ELF-1 (cell line): ENCODE measurements at regions not wholly inside any gene's neighbourhood (a gene's known extent, or its start where the extent isn't known, plus 50 kb on each side); places are given as distances from the start of the nearest gene placed in this dataset.

Source experiments
- DNase-seq: peaks from one replicate; pipeline ENCODE4 v3.0.0-alpha.2; 2016; ENCODE audit warnings: low read depth, low spot score

DNA sequence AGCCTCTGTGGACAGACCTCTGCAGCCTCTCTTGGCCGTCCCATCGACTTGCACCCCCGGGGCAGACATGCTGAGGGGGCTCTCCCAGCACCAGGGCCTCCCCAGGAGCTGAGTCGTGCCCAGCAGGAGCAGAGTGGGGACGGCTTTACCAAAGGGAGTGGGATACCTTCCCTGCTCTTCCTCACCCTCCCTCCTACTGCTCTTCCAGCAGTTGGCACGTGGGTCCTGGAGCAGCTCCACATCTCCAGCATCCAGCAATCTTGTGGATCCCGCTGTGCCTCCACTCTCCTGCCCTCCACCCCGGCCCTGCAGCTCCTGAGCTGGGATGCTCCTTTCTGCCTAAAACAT is 854.0 kb downstream of the BRD1 start:
- no peak for DNase-seq

DNA sequence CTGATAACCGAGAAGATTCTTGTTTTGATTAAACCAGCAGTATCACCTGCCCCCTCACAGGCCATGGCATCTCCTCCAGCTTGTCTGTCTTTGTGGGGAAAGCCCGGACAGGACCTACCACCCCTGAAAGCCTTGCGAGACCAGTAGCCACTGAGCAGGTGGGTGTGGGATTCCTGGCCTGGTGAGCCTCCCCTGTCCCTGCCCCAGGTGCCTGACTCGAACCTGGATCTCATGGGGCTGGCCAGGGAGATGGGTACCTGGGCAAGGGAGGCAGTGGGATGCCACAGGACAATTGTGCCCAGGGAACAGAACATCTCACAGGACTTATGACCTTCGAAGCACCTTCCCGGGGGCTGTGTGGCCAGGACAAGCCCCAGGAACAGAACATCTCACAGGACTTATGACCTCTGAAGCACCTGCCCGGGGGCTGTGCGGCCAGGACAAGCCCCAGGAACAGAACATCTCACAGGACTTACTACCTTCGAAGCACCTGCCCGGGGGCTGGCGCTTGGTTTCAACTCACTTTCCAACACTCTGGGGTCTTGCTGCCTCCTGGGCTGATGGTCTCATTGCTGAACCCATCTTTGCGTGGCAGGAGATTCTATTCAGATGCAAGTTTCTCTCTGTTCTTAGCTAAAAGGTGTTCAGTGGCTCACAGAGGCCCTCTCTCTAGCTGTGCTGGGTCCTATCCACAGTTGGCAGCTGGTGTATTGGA is 854.5 kb downstream of the BRD1 start:
- no peak for DNase-seq

DNA sequence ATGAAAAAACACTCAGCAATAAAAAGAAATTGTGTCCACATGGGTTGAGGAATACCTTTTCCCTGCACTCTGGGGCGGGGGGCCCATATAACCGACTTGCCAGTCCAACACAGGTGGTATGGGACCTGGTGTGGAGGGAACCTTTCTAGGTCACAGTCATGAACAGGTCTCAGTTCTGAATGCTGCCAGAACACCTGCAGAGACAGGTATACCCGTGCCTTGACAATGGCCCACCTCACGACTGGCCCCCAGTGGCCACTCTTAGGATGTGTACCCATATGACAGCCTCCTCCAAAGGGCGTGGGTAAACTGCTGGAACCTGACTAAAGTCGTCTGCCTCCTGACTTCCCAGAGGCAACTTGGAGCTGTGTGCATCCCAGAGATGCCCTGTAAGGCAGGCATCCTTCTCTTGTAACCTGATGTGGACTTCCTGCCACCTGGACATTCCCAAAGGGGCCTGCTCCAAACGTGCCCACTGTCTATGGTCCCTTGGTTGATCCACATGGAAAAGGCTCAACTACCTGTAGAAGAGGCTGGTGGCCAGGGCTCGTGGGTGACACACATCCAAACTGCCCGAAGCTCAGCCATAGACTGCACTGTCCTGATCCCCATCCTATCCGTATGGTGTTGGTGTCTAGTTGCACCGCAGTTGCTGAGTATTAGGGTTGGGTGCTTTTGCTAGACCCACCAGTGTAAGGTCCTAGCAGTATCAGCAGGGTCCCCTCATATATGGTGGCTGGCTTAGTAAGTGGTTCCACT is 859.3 kb downstream of the BRD1 start:
- DNase-seq = peak; percentile 48

DNA sequence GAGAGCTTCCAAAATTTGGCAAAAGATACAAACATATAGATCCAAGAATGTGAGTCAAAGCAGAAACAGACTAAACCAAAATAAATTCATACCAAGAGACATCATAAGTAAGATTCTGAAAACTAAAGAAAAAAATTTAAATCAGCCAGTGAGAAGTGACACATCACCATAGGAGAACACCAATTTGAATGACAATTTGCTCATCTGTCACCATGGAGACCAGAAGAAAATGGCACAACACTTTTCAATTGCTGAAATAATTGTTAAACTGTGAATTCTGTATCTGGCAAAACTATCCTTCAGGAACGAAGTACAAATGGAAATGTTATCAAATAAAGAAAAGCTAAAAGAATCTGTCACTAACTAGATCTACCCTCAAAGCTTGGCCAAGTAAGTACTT is 864.3 kb downstream of the BRD1 start:
- DNase-seq = no peak

DNA sequence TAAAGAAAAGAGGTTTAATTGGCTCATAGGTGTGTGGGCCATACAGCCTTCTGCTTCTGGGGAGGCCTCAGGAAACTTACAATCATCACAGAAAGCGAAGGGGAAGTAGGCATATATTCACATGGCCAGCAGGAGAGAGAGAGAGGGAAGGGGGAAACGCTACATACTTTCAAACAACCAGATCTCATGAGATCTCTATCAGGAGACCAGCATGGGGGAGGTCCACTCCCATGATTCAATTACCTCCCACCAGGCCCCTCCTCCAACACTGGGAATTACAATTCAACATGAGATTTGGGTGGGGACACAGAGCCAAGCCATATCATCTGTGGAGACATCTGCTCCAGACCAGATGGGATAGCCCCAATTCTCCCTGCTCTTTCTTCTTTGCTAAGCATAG is 866.0 kb downstream of the BRD1 start:
- DNase-seq = no peak

DNA sequence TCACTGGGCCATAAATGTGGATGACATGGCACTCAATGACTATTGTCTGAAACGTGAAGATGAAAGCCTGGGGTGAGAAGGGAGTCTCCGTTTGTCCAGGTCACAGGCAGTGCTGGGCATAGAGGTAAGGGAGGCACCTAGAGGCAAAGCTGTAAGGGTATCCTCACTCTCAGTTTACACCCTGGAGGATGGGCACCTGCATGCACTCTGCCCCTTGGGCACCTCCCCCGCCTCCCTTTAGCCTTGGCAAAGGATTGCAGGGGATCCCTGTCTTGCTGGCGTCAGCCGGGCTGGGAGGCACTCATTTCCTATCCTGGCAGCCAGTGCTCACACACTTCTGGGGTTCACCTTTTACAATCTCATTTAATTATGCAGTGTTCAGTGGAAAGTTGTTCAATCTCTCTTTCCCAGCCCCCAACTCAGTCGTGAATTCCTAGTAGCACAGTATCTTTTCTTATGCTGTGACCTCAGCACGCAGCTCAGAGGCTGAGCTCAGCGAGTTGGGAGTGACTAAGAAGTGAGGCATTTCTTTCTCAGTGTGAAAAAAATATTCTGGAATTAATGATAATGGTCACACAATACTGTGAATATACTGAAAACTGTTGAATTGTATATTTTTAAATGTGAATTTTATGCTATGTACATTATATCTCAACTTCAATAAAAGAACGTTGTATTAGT is 866.6 kb downstream of the BRD1 start:
- no peak for DNase-seq

DNA sequence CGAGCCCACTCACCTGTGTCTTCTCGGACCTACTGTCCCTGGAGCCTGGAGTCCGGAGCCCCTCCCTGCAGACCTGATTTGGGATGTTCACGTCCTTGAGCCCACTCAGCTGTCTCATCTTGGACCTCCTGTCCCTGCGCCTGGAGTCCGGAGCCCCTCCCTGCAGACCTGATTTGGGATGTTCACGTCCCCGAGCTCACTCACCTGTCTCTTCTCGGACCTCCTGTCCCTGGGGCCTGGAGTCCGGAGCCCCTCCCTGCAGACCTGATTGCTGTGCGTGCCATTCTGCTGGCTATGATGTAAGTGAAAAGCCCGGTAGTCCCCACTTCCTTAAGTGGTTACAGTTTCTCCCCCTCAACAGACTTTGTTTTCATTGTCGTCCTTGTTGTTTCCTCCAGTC is 867.1 kb downstream of the BRD1 start:
- DNase-seq = no peak

DNA sequence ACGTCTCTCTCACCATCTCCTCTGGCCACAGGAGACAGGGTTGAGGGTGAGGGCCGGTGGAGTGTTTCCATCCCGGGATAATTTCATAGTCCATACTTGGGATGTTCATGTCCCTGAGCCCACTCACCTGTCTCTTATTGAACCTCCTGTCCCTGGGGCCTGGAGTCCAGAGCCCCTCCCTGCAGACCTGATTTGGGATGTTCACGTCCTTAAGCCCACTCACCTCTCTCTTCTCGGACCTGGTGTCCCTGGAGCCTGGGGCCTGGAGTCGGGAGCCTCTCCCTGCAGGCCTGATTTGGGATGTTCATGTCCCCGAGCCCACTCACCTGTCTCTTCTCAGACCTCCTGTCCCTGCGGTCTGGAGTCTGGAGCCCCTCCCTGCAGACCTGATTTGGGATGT is 868.2 kb downstream of the BRD1 start:
- no peak for DNase-seq

DNA sequence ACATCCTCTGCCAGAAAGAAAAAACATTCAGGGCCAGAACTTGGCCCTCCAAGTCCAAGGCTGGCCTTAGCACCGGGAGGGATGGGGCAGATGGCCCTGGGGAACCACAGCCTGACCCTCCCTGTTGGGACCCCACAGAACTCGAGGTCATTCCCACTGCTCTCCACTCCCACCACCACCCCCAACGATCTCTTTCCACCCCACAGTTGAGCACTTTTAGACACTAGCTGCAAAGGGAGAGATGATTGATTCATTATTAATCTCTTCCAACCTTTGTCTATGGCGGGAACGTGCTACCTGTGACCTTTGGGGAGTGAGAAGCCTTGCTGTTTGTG is 869.7 kb downstream of the BRD1 start:
- DNase-seq = no peak

DNA sequence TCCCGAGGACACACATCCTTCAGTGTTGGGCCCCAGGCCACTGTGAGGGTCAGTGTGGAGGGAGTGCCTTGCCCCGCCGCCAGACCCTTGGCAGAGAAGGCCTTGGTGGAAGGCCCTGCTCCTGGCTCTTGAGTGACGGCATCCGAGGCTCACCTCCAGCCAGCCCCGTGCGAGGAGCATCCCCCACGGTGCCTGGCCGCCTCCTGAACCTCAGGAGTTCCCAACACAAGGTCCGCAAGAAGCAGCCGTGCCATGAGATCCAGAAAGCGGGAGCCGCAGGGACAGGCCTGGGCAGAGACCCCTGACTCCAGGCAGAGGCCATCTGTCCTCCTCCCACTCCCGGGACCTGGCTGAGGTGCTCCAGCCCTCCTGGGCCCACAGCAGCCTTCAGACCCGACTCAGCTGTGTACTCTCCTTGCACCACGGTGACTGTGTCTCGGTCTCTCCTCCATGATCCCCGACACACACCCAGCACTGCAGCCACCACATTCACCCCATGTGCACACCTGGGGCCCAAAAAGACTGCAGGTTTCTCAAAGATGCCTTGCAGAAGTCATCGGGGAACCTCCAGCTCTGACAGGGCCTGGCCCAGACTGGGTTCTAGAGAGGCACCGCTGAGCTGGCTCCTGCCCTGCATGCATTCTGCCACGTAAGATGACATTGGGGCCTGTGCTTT is 870.2 kb downstream of the BRD1 start:
- DNase-seq = no peak

DNA sequence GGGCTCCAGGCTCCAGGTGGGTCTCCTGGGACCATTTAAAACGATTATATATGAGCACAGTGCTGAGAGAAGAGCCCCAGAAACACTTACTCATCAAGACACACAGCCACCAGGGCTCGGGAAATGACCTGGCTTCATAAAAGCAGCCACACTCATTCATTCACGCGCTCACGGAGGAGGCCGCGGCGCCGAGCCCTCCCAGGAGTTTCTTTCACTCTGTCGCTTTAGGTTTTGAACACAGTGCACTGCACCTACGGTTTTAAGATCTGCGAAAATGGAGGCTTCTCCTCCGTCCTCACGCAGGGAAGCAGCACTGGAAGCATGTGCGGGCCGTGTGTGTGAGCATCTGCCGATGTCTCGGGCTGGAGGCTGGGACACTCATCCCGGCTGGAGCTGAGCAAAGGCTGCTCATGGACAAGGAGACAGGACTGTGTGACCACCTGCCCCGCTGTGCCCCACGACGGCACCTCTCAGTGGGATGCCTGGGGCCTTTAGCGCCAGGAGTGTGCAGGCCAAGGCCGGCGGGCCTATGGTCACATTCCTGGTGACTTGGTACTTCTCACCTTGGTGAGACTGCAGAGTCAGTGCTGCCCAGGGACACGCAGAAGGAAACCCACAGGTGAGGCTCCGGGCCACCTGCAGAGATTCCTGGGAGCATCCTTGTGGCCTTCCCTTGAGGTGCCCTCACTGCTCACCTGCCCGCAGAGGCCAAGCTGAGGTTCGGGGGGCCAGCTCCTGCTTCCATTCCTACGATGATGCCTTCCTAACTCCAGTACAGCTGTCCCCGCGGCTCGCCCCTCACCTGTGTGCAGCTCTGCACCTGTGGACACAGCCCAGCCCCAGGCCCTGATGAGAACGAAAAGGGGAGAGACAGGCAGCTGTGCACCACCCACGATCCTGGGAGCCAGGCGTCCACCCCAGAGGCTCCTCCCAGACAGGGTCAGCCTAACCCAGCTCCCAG is 872.0 kb downstream of the BRD1 start:
- no peak for DNase-seq

DNA sequence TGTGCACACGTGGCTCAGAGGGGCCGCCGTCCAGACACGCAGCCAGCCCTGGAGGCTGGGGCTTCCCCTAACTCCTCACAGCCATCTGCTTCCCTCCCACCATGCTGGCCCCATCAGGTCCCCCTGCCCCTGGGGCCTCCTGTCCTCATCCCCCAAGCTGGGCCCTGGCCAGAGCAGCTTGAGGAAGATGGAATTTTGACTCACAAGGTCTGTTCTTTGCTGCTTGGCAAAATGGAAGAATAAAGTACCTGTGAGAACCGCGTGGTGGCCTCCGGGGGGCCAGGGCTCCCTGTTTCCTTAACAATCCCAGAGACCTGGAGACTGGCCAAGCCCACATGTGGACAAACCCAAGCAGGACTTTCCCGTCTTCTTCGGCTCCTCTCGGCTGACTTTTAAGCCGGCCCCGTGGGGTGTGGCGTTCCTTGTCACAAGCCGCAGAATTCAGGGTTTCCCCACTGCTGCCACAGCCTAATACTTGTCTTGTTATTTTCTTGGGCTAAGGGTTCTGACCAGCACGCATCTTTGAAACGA is 872.8 kb downstream of the BRD1 start:
- no peak for DNase-seq

DNA sequence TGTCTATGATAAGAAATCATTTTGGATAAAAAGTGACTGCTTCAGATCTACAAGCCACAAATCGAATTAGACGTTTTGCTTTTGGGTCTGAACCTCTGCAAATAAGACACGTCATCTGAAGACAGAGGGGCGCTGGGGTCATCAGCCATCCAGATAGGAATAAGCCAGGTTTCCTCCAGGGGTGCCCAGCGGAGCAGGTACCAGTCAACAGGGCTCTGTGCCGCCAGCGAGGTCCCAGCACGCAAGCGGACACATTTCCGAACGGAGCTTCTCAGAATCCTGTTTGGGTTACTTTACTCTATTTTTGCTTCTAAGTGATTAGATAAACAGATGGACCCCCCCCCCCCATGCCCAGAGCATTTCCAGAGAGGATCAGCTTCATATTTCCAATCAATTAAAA is 873.8 kb downstream of the BRD1 start:
- no peak for DNase-seq

DNA sequence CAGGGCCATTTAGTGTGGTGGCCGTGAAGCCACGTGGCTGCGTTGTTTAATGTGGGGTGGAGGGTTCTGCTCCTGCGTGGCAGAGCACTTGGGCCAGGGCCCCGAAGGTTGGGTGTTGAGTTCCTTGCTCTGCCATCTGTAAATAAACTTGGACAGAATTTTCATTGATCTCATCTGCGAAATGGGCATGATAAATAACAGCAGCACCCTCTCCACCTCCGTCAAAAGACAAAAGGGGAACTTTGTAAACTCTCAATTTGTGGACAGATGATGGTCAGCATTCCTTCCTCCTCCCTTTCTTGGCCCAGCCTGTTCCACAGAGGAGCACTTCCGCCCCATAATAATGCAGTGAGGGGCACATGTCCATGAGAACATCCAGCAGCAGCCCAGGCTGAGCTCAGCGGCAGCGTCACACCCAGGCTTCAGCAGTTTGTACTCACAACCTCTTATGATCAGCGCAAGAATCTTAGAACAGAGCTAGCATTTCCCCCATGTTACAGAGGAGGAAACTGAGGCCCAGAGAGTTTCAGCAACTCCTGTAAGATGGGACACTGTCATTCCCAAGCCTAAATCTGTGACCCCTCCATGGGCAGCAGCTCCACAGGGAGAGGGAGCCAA is 874.5 kb downstream of the BRD1 start:
- no peak for DNase-seq

DNA sequence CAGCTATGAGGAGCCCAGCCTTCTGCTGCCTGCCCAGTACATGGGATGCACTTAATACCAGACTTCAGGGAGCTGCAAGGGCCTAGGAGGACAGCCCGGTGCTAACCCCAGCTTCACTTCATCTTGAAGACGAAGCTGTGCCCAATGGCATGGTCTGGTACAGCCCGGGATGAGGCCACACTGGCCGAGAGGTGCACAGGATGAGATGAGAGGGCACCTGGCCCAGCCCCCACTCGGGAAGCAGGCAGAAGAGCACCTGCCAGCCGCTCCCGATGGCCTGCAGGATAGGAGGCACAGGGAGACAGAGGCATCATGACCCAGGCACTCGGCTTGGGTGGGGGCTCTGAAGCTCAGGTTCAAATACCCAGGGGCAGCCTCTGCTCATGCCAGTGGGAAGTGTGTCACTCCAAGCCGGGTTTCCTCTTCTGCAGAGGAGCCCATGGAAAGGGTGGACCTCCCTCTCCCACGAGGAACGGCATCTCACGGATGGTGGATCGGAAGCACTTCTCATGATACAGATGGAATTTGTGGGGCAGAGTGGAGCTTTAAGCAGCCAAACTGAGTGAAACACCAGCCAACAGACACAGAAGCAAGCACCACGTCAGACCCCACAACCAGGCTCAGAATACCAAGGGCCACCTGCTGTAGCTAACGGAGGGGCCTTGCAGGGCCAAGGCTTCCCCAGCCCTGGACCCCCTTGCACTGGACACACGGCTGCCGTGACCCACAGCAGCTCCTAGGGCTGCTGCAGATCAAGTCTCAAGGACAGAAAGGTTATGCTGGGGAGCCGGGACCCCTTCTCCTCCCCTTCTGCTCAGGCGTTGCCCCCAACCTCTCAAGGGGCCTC is 875.2 kb downstream of the BRD1 start:
- no peak for DNase-seq

DNA sequence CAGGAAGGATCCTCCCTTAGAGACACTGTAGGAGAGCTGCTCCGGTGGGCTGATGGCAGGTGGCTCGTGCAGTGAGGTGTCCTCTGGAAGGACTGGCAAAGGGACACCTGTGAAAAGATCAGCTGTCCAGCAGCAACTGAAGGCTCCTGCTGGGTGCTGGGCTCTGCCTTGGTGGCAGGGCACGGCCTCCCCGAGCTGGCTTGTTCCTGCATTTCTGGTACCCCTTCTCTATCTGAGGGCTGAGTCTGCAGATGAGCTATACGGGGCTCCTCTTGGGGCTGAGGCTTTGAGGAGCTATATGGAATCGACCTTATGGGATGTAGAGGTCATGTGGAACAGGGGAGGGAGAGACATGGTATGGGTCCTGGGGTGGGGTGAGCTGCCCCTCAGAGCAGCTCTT is 875.8 kb downstream of the BRD1 start:
- no peak for DNase-seq

DNA sequence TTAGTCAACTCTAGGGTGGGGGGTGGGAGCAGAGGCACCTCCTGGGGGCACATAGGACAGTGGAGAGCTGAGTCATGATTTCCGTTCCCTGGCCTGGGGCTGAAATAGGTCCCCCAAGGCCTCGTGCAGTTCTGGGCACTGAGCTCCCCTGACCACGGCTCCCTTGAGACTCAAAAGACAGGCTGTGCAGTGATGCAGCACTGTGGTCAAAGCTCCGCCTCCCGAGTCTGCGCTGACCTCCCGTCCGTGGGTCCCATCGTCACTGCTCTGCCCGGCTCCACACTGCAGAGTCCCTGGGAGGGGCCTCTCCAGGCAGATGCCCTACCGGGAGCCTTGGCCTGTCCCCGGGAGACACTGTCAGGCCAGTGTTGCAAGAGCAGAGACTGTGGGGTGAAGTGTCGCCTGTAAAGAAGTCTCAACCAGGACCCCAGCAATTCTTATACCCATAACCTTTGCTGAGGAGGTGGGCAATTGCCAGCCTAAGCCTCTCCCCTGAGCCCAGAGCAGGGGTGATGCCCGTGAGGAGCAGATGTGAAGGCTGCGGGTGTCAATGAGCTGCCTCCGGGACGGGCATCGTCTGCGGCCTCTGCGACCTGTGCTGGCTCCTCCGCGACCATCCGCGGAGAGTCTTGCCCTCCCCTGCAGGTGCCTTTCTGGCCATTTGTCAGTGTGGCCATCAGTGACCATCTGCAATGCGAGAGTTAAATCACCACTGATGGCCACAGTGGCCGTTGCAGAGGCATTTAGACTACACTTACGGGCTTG is 877.3 kb downstream of the BRD1 start:
- DNase-seq = no peak

DNA sequence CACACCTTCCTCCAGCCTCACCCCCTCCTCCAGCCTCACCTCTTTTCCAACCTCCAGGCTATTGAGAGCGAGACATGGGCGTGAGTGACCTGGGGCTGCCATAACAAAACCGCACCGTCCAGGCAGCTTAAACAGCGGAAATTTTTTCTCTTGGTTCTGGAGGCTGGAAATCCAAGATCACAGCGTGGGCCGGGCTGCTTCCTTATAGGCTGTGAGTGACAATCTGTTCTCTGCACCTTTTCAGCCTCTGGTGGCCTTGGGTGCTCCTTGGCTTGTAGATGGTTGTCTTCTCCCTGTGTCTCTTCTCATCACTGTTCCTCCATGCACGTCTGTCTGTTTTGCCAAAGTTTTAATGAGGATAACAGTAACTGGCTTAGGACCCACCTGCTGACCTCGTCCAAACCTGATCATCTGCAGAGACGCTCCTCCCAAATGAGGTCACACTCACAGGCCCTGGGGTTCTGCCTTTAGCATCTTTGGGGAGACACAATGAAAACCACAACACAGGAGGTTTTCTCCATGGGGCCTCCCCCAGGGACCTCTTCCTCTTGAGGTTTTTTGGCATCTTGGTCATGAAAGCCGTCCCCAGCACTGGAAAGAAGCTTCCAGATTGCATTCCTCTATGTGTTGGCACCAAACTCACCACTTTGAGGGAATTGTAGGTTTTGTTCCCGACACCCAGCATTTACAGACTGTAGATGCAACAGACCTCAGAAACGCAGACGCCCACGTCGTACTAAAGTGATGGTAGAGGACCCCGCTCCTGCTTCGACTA is 878.1 kb downstream of the BRD1 start:
- no peak for DNase-seq
